ENCODE measurements at regions not wholly inside any gene's neighbourhood (a gene's known extent, or its start where the extent isn't known, plus 50 kb on each side); places are given as distances from the start of the nearest gene placed in this dataset.

DNA sequence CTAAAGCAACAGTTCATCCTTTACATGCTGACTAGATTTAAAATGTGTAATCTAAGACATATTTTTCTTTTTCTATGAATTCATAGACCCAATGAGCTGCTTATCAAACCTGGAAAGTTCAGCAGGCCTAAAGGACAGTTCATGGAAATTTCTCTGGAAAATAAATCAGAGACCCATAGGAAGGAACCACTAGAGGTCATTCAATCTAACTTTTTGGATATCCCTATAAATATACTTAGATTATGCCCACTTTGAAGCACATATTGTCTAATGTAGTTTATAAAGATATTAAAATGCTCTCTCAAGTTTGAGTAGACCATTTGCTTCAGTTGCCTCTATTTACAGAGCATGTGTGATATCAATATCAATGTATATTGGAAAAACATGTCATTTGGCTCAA lies 473.0 kb downstream of the FAT4 start:
- Histone ChIP-seq H3K4me1 (ENCODE audit: control insufficient read depth, insufficient read depth, low read length) (no peaks in the 10 kb centered on the region), H4K20me1 (ENCODE audit: control insufficient read depth, insufficient read depth) (no peaks in the 10 kb centered on the region), H3K9ac (ENCODE audit: control insufficient read depth, insufficient read depth, low read length) (no peak overlapping the region), H2AFZ (ENCODE audit: control insufficient read depth, low read depth, low read length) (no peak overlapping the region), H3K79me2 (ENCODE audit: control insufficient read depth, insufficient read depth, low read length) (no peaks in the 10 kb centered on the region), H3K36me3 (ENCODE audit: control insufficient read depth in 2 of 2, insufficient read depth in 2 of 2, low read length in 1 of 2) (no peaks in the 10 kb centered on the region), H3K4me3 (no peak overlapping the region), H3K27ac (ENCODE audit: control insufficient read depth, insufficient read depth) (no peak overlapping the region), H3K4me2 (ENCODE audit: control insufficient read depth, insufficient read depth) (no peak overlapping the region), H3K9me3 (replicated peaks; ENCODE audit: control insufficient read depth, insufficient read depth, low read length) (no peaks in the 10 kb centered on the region), H3K27me3 (replicated peaks in 1 of 2; ENCODE audit: control insufficient read depth in 2 of 2, insufficient read depth in 2 of 2, low read length in 1 of 2) (no peaks in the 10 kb centered on the region)
- DNase-seq (ENCODE audit: low read depth, low spot score) (no peak), ATAC-seq (no peak), FAIRE-seq (no peak)
- POLR2A ChIA-PET, result interaction anchor here (1.3 kb wide), 1 partner anchor 11 kb away, joined by 3 read pairs; no protein-coding TSS in a partner anchor
- SMC1A ChIA-PET (ENCODE audit: uncharacterized antibody, unreplicated experiment), result interaction anchor here (1.4 kb wide), 1 partner anchor 9 kb away, joined by 4 read pairs; no protein-coding TSS in a partner anchor
- intact Hi-C loops (cut with micrococcal nuclease; ENCODE audit: unreplicated experiment) (no loop called here), in situ Hi-C loops (cut with MboI) (no loop called here)
- CTCF ChIA-PET, result interaction anchor here (0.8 kb wide), 1 partner anchor 10 kb away, joined by 3 read pairs; no protein-coding TSS in a partner anchor
- TF ChIP-seq PAX8 (IDR thresholded peaks at IDR 0.05), result no peak
- no peak for TF ChIP-seq ASH2L (IDR thresholded peaks at IDR 0.05; ENCODE audit: borderline replicate concordance, low read depth)
- TF ChIP-seq CREM (IDR thresholded peaks at IDR 0.05; ENCODE audit: low read depth), result no peak
- TF ChIP-seq, protein P1, sequence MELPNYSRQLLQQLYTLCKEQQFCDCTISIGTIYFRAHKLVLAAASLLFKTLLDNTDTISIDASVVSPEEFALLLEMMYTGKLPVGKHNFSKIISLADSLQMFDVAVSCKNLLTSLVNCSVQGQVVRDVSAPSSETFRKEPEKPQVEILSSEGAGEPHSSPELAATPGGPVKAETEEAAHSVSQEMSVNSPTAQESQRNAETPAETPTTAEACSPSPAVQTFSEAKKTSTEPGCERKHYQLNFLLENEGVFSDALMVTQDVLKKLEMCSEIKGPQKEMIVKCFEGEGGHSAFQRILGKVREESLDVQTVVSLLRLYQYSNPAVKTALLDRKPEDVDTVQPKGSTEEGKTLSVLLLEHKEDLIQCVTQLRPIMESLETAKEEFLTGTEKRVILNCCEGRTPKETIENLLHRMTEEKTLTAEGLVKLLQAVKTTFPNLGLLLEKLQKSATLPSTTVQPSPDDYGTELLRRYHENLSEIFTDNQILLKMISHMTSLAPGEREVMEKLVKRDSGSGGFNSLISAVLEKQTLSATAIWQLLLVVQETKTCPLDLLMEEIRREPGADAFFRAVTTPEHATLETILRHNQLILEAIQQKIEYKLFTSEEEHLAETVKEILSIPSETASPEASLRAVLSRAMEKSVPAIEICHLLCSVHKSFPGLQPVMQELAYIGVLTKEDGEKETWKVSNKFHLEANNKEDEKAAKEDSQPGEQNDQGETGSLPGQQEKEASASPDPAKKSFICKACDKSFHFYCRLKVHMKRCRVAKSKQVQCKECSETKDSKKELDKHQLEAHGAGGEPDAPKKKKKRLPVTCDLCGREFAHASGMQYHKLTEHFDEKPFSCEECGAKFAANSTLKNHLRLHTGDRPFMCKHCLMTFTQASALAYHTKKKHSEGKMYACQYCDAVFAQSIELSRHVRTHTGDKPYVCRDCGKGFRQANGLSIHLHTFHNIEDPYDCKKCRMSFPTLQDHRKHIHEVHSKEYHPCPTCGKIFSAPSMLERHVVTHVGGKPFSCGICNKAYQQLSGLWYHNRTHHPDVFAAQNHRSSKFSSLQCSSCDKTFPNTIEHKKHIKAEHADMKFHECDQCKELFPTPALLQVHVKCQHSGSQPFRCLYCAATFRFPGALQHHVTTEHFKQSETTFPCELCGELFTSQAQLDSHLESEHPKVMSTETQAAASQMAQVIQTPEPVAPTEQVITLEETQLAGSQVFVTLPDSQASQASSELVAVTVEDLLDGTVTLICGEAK (IDR thresholded peaks at IDR 0.05; ENCODE audit: borderline replicate concordance), result no peak
- TF ChIP-seq BHLHE40 (IDR thresholded peaks at IDR 0.05; ENCODE audit: borderline replicate concordance in 1 of 2, low read depth in 2 of 2, low read length in 1 of 2), result no peak
- no peak for TF ChIP-seq STAT3 (IDR thresholded peaks at IDR 0.05; ENCODE audit: low read depth, low read length)
- TF ChIP-seq RAD21 (IDR thresholded peaks at IDR 0.05; ENCODE audit: insufficient read depth, low read depth, low read length), result no peak
- RAD21 ChIA-PET (ENCODE audit: unreplicated experiment), result no interaction called here
- BruUV-seq (replicated peaks), result no TSS peak
